Stimulated activated CD8-positive, alpha-beta memory T cell treated with anti-CD3 and anti-CD28 coated beads, Interleukin-12 subunit alpha, Interleukin-12 subunit beta, amount 100 ng/mL, for 4 hours (primary cell): ENCODE measurements at regions not wholly inside any gene's neighbourhood (a gene's known extent, or its start where the extent isn't known, plus 50 kb on each side); places are given as distances from the start of the nearest gene placed in this dataset.

Experiments used
- DNase-seq: peaks from one replicate; pipeline ENCODE4 v3.0.0-alpha.2; 2020; ENCODE audit warnings: low read depth

DNA sequence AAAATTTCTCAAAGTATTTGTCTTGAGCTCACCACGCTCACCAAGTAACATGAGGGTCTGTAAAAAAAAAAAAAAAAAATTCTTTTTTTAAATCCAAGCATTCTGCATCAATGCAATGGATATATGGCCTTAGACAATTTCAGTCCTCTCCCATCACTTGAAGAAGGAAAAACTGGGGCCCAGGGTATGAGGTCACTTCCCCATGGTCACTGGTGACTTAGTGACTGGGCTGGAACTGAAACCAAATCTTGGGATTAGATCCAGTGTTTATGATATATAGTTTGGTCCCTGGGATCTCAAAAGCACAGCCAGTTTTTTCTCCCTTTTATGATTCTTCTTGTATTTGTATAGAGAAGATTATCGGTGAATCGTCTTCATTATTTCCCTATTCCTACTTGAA, 477.9 kb upstream of the TNP1 start:
- DNase-seq, result no peak

DNA sequence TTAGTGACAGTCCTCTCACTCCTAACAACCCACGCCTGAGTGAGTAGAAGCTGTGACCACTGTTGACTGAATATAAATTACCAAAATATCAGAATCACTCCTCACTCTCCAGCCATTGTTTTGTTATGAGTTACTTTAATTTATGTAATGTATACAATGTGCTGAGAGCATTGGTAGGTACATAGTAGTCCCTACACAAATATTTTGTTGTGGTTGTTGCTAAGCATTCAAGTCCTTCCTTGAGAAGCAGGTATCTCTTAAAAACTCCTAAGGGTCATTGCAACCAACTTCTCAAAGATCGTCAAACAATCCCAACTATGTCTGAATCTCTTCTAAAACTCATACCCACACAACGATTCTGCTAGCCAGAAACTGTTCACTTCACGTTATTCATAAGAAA, 476.8 kb upstream of the TNP1 start:
- DNase-seq, result no peak

DNA sequence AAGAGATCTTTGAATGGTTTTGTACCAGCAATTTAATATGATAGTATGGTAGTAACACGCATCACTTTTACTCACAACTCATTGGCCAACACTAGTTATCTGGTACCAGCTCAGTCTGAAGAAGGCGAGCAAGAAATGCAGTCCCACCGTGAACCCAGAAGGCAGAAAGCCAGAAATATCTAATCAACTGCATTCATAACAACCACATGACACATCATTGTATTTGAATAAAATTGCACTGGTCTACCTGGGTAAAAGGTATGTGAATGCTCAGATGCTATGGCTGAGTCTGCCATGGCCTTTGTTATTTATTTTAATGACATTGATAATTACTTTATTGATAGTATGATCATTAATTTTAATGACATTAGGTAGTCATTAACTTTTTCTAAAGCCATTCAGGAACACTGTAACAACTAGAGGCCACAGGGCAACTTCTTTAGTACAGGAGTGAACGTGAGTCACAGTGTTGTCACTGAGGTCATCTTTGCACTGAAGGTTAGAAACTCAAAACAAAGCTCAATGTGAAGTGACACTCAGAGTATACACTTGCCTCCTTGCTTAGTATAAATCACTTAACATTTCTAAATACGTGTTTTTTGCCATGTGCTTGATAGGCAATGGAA, 475.6 kb upstream of the TNP1 start:
- no peak for DNase-seq

DNA sequence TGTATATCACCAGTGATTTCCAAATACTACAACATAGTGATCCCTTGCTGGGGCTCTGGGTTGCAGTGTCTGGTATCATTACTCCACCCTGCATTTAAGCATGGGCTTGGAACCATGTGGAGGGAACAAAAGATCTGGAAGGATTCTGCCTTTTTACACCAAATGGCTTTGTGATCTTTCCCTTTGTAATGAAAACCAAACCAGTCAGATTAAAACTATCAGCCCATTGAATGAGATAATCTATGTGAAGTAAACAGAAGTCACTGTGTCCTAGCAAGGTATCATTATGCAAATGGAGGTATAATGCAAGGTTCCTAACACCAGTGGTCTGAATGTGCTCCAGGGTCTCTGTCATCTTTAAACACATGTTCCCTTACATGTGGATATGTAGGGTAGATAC, 474.7 kb upstream of the TNP1 start:
- DNase-seq, result no peak

DNA sequence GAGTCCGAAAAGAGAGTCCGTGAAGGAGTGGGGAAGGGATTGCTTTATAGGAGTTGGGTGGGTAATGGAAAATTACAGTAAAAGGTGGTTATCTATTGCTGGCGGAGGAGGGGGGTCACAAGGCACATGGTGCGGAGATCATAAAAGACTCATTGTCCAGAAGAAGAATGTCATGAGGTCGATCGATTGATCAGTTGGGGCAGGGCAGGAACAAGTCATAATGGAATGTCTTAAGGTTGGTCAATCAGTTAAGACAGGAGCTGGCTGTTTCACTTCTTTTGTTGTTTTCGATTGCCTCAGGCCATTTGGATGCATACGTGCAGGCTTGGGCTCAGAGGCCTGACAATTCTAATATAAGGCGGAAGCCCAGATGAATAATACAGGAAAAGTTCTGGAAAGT, 473.0 kb upstream of the TNP1 start:
- no peak for DNase-seq

DNA sequence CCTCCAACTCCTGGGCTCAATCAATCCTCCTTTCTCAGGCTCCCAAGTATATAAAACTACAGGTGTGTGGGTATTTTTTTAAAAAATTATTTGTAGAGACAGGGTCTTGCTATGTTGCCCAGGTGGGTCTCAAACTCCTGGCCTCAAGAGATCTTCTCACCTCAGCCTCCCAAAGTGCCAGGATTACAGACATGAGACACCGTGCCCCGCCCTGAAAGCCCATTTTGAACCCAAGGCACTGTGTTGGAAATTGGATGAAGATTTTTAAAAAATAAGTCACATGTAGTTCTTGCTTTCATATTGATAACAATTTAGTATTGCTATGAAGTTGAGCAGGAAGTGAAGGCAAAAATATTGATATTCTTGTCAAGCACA, 472.5 kb upstream of the TNP1 start:
- DNase-seq, result no peak

DNA sequence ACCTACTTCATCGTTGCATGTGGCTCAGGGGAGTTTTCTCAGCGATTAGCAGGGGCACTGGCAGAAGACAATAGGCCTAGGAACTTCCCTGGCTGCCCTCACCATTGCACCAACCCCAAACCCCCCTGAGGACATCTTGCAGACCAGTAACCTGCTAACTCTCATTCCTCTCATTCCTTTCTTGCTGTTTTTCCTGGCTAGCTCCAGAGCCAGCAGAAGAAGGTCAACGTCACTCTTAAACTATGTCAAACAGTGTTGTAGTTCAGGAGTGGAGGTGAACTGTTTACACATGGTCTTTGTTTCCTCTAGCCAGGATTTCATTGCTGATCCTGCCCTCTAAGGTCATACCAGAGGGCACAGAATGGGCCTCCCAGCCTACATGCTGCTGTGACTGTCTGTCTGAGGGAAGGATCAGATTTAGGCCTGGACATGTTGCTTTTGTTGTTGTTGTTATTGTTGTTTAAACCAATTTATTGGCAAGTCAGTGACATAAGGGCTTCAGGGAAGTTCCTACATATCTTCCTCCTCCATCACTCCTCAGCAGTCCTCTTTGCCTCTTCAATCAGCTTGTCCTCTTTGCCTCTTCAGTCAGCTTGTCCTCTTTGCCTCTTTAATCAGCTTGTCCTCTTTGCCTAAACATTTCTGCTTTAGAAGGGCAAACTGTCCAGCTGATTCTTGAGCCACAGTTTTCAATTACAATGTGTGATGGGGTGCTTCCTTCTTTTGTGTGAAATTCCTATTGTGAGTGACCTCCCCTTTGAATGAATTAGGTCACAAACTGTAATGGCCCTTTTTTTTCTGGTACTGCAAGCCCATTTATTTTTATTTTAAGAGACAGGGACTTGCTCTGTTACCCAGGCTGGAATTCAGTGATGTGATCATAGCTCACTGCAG, 471.9 kb upstream of the TNP1 start:
- no peak for DNase-seq

DNA sequence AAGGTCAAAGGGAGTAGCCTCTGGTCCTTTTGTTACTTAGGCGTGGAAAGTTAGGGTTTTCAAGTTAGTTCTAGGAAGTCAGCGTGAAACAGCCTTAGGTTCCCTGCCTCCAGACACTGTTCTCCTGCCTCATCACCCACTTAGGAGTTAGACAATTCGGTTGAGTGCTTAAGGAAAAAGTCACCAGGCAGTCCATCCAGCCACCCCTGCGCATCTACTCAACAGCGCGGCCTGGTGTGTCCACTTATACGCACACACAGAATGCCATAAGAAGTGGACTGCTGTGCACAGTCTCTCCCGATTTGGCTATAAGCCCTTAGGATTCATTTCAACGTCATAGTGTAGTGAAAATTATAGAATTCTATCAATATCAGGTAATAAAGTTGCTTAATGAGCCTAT, 470.8 kb upstream of the TNP1 start:
- no peak for DNase-seq

DNA sequence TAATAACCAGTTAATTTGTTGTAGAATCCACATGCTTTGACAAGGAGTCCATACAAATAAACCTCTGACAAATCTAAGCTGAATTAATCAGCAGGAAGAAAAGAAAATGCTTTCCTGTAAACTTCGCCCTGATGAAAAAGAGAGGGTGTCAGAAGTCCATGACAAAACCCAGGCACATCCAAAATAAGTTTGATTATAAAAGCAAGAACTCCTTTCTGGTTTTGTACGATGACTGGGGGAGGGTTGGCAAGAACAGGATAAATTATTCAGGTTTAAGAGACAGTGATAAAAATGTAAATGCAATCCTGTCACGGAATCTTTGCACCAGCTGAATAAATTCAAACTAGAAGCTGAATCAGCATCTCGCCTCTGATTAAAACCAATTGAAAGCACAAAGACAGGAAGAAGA, 469.2 kb upstream of the TNP1 start:
- DNase-seq, result no peak

DNA sequence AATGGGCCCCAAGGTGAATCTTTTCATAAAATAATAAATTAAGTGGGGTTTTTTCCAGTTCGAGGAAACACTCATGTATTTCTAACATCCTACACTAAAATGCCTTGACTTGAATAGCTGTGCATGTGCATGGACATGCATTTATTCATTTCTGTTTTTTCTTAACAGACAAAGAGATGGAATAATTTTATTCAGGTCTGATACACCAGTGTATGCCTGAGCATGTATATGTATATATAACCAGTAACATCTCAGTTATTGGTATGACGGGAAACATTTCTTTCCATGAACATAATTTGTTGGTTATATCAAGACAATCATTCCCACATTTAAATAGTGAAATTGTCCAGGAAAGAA, 468.7 kb upstream of the TNP1 start:
- no peak for DNase-seq

DNA sequence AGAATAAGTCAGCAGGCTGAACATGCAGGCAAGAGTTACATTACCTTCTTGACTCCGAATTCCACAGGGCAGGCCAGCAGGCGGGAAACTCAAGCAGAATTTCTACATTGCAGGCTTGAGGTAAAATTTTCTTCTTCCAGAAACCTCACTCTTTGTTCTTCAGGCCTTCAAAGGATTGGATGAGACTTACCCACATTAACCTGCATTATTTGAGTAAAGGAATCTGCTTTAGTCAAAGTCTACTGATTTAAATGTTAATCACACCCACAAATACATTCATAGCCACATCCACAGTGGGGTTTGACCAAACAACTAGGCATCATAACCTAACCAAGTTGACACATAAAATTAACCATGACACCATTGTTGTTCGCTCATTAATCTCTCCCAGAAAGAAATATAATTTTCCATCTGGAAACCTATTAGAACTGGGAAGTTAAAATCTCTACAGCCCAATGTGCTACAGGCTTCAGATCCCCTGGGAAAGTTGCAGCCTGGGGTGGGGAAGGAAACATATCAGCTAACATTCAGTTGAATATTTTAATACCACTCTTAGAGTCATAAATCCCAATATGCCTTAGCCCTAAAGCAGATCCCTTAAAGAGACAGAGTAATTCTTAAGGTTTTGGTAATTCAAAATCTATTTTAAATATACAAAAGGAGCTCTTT, 468.2 kb upstream of the TNP1 start:
- DNase-seq, result no peak

DNA sequence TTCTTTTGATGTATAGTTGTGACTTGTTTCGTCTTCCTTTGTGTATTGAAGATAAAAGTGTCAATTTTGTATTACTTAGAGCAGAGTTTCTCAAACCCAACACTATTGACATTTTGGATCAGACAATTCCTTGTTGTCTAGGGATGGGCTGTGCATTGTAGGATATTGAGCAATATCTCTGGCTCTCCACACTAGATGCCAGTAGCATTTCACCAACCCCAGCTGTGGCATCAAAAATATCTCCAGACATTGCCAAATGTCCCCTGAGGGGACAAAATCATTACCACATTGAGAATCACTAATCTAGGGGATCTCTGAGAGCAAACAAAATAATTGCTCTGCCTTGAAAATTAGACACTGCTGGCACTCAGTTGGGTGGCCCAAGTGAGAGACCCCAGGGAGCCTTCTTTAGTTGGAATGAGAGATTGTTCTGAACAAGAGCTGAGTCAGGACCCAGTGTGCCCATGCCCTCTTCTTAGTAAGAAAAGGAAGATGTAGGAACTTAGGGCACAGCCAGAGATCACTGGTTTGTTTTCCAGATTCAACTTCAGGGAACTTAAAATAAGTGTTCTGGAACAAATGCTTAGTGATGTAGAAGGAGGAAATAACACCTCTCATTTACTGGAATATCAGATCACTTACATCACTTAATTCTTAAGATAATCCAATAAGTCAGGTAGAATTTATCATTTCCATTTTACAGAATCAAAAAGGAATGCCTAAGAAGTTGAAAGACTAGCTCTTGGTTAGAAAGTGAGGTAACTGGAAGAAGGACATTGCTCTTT, 466.6 kb upstream of the TNP1 start:
- no peak for DNase-seq

DNA sequence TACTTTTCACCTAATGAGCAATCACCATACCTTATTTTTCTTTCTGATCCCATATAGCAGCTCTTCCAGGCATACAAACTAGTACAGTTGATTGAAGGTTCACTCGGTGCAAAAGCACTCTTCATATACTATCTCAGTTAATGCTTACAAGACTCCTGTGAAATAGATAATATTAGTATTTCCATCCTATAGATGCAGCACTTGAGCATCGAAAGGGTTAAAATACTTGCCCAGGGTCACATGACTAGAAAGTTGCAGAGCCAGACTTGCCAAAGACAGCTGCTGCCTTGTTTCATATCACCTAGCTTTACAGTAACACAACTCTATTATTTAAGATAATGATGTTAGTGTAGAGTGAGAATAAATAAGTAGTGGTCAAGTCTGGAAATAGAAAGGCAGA, 466.0 kb upstream of the TNP1 start:
- DNase-seq, result no peak

DNA sequence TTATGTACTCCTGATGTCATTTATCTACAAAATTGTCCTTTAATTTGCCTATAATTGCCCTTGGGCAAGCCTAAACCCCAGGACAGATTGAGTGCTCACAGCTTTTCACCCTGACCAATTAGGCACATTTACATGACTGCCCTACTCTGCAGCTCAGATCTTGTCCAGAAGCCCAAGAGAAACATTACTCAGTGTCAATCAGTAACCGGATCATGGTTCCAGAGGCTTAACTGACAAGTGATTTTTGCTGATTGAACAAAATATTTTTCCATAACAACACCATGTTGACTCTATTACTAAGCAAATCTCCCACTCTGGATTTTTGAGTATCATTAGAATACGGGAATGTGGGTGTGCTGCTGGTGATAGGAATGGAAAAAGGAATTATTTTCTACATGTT, 465.4 kb upstream of the TNP1 start:
- DNase-seq, result no peak

DNA sequence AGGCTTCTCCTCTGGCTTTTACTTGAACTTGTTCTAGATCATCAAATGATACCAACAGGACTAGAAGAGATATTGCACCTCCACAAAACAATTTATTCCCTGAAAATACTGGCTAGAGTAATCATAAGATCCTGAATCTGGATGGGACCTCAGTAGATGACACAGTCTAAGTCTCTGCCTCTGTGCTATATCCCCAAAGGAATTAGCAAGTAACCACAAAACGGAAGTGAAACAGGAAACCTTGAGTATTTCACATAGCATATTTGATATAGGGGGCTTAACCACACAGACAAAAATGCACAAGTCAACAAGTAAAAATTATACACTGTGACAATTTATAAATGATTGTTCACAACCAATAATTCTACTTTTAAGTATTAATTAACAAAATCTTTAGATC, 456.9 kb upstream of the TNP1 start:
- DNase-seq, result no peak

DNA sequence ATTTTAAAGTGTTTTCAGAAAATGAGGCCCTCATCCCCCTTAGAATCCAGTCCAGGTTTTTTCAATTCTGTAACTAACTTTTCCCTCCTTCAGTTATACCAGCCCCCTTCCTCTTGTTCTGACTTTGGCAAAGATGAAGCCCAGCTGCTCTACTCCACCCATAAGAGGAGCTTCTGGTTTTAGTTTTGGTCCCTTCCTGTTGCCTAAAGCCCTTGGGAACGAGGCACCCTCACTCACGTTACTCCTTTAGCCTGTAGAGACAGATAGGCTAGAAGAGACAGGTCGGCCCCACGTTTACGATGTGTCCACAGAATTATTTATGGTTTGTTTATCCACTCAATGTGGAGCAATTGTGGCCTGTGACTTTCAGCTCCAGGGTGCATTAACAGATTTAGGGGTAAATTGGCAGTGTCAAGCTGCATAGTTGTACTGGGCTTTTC, 454.2 kb upstream of the TNP1 start:
- no peak for DNase-seq

DNA sequence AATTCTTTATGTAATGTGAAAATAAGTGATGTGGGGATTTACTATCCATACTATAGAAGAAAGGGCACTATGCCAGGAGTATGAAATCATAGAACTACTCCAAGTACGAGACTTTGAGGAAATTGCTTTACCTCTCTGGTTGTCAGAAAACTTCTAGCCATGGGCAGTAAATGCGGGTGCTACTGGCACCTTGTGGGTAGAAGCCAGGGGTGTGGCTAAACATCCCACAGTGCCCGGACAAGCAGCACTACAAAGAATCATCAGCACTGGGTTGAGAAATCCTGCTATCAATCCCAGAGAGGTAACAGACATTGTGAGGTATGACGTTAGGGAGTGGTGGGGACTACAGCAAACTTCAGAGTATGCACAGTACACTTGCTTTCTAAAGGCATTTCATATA, 453.5 kb upstream of the TNP1 start:
- no peak for DNase-seq

DNA sequence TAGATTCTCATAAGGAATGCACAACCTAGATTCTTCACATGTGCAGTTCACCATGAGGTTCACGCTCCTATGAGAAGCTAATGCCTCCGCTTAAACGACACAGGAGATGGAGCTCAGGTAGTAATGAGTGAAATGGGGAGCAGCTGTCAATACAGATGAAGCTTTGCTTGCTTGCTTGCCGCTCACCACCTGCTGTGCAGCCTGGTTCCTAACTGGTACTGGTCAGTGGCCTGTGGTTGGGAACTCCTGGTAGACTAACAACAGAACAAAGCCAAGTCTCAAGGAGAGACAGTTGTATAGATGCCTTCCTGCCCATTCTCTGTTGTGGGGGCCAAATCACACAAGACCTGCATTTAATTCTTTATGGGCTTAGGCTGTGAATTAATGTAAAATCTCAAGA, 449.2 kb upstream of the TNP1 start:
- no peak for DNase-seq

DNA sequence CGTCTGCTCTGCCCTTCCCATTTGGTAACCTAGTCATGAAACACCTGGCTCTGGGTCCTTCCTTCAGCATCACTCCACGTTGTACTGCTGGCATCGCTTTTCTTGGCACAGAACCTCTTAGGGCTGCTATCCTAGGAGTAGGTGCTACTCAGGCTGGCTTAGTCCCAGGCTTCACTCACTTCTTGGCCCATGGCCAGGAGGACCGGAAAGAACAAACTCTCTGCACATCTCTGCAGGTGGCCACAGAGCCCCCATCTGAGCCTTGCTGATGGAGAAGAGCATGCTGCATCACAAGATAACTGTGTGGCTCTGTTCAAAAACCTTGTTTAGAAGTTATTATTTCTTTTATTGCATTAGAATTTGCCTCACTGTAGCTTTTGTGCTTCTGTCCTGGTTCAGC, 447.2 kb upstream of the TNP1 start:
- DNase-seq, result no peak

DNA sequence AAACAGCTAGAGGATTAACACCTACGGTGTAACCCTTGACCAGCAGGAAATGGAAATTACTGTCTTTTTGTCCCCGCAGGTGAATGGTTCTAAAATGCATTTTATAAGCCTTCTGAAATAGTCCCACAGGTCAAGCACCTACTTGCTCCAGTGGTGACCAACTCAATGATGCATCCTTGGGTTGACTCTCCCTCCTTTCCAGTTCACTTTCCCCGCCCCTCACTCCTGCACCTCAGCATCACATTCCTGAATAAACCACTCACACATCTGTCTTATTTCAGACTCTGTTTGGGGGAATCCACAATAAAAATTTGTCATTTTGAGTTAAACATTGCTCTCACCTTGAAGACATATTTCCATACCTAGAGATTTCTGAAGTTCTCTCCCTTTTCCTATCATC, 446.0 kb upstream of the TNP1 start:
- no peak for DNase-seq

DNA sequence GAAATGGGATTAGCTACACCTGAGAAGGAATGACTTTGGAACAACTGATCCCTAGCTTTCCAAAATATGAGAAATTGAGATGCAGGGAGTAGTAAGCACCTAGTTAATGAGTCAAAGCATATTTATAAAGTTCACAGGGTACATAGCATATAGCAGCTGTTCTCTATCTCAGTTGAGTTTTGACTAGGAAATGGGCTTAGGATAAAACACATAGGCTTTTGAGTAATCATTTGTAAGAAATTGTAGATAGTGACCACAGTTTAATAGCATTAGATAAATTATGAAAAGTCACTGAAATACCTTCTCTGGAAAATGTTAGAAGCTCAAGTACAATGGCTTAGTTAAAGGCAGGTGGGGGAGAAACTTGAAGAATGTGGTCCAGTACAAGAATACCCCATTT, 444.7 kb upstream of the TNP1 start:
- DNase-seq, result no peak

DNA sequence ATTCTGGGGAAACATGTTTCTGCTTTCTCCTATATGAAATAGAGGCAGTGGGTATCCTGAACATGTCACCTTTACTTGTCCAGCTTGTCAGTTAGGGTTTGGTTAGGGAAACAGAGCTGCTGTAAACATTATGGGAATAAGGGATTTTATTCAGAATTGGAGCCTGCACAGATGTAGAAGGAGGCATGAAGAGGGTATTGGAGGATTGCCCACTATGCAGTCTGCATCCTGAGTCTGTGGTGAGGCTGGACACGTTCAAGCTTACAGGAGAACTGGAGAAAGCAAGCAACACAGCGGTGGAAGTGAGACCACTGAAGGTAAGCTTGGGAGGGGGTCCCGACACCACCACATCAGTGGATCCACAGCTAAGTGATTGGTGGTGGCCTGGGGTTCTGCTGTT, 443.0 kb upstream of the TNP1 start:
- DNase-seq, result no peak
